WTC11 (cell line): ENCODE measurements at regions not wholly inside any gene's neighbourhood (a gene's known extent, or its start where the extent isn't known, plus 50 kb on each side); places are given as distances from the start of the nearest gene placed in this dataset.

Source experiments
- ATAC-seq: fragments of 200-7000 bp; cut with Tn5 transposase; 2 replicates; pipeline ENCODE4 v1.10.0; 2021; ENCODE audit warnings: mild to moderate bottlenecking, moderate library complexity
- CTCF ChIA-PET: fragments of 300-600 bp; sonication (Branson Sonifier 250); formaldehyde crosslinking; loops from one replicate; lab custom pipeline; 2021; ENCODE audit warnings: antibody characterized with exemption; lab: Charles Lee
- POLR2A ChIA-PET: fragments of 350-600 bp; sonication (Branson Sonifier 250); formaldehyde crosslinking; loops from one replicate; lab custom pipeline; 2021; ENCODE audit warnings: antibody characterized with exemption; lab: Charles Lee
- DNase-seq: peaks from one replicate; pipeline ENCODE4 v3.0.0; 2021; ENCODE audit warnings: low spot score
- H3K27ac Mint-ChIP-seq: 2 replicates; pipeline ENCODE4 v1.8.0; 2021; ENCODE audit warnings: mixed read lengths
- H3K27me3 Mint-ChIP-seq: 2 replicates; pipeline ENCODE4 v1.8.0; 2021; ENCODE audit warnings: low read depth, mild to moderate bottlenecking, moderate library complexity, mixed read lengths
- H3K36me3 Mint-ChIP-seq: 2 replicates; pipeline ENCODE4 v1.8.0; 2021; ENCODE audit warnings: mixed read lengths
- H3K4me1 Mint-ChIP-seq: 2 replicates; pipeline ENCODE4 v1.8.0; 2022; ENCODE audit warnings: mixed read lengths
- H3K4me3 Mint-ChIP-seq: 2 replicates; pipeline ENCODE4 v1.8.0; 2021; ENCODE audit warnings: mild to moderate bottlenecking, moderate library complexity, mixed read lengths
- H3K9me3 Mint-ChIP-seq: 2 replicates; pipeline ENCODE4 v1.8.0; 2021; ENCODE audit warnings: mixed read lengths
- AFF4 ChIP-seq: sonication (generic); formaldehyde crosslinking; IDR thresholded peaks from 2 replicates; pipeline ENCODE4 v1.8.1; 2023; ENCODE audit warnings: mild to moderate bottlenecking, missing genetic modification reagents, borderline replicate concordance
- CREB1 ChIP-seq: sonication (generic); formaldehyde crosslinking; IDR thresholded peaks from 2 replicates; pipeline ENCODE4 v1.8.0; 2023; ENCODE audit warnings: mild to moderate bottlenecking, missing genetic modification reagents
- ESRRA ChIP-seq: sonication (generic); formaldehyde crosslinking; IDR thresholded peaks from 2 replicates; pipeline ENCODE4 v1.8.1; 2022; ENCODE audit warnings: mild to moderate bottlenecking, missing genetic modification reagents, borderline replicate concordance
- FOXK1 ChIP-seq: sonication (generic); formaldehyde crosslinking; IDR thresholded peaks from 2 replicates; pipeline ENCODE4 v1.8.0; 2022; ENCODE audit warnings: mild to moderate bottlenecking, moderate library complexity, missing genetic modification reagents
- MAX ChIP-seq: sonication (generic); formaldehyde crosslinking; IDR thresholded peaks from 2 replicates; pipeline ENCODE4 v1.8.0; 2022; ENCODE audit warnings: mild to moderate bottlenecking, missing genetic modification reagents
- MXD4 ChIP-seq: fragments of 250-450 bp; sonication (Bioruptor Pico); IDR thresholded peaks from 2 replicates; pipeline ENCODE4 v1.8.0; 2021; ENCODE audit warnings: mild to moderate bottlenecking, moderate library complexity, borderline replicate concordance
- SP1 ChIP-seq: sonication (generic); formaldehyde crosslinking; conservative IDR thresholded peaks from 2 replicates; pipeline ENCODE4 v1.8.1; 2022; ENCODE audit warnings: missing genetic modification reagents
- USF1 ChIP-seq: sonication (generic); formaldehyde crosslinking; IDR thresholded peaks from 2 replicates; pipeline ENCODE4 v1.8.0; 2022; ENCODE audit warnings: mild to moderate bottlenecking, missing genetic modification reagents
- ZBTB21 ChIP-seq: sonication (generic); formaldehyde crosslinking; IDR thresholded peaks from 2 replicates; pipeline ENCODE4 v1.8.1; 2023; ENCODE audit warnings: mild to moderate bottlenecking, missing genetic modification reagents, borderline replicate concordance
- ZMAT4 ChIP-seq: fragments of 250-450 bp; sonication (Bioruptor Pico); IDR thresholded peaks from 2 replicates; pipeline ENCODE4 v1.9.0; 2021; ENCODE audit warnings: mild to moderate bottlenecking
- ZNF281 ChIP-seq: sonication (generic); formaldehyde crosslinking; IDR thresholded peaks from 2 replicates; pipeline ENCODE4 v1.8.0; 2023; ENCODE audit warnings: mild to moderate bottlenecking, missing genetic modification reagents
- ZNF396 ChIP-seq: fragments of 250-450 bp; sonication (Bioruptor Pico); IDR thresholded peaks from 2 replicates; pipeline ENCODE4 v1.8.0; 2021; ENCODE audit warnings: mild to moderate bottlenecking, moderate library complexity, borderline replicate concordance
- TF ChIP-seq, protein P1 (sequence below): fragments of 250-450 bp; sonication (Bioruptor Pico); IDR thresholded peaks from 2 replicates; pipeline ENCODE4 v2.1.2; 2022; ENCODE audit warnings: mild to moderate bottlenecking, moderate library complexity

DNA sequence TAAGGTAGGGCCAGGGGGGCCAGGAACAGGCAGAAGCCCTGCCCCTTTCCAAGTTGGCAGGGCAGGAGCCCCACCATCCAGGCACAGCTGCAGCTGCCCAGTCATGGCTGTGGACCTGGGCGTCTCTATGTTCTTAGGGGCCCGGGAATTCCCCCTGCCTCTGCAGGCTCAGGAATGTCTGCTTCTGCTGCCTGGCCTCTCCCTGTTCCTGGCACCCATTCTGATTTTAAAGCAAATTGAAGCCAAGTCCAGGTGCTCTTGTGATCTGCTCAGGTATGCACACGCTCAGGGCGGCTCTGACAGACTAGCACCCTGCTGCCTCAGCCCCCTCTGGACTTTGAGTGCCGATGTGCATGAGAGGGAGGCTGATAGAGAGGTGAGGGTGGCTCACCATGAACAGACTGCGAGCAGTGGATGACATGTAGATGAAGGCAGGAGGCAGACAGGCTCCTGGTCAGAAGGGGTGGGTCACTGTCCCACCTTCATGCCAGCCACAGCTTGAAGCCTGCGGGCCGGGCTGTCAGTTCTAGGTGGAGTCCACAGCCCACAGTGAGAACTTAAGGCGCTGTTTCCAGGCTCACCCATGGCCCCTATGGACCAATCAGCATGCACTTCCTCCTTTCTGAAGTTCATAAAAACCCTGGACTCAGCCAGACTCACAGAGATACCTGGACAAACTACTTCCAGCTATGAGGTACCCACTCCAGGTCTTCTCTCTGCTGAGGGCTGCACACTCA is 747.8 kb upstream of the GBE1 start:
- DNase-seq, result no peak
- H3K27ac Mint-ChIP-seq, result no peak overlapping the region
- H3K4me3 Mint-ChIP-seq, result no peak overlapping the region
- CTCF ChIA-PET, result interaction anchor here (0.8 kb wide), 1 partner anchor 13 kb away, joined by 4 read pairs; no protein-coding TSS in a partner anchor
- no peak for TF ChIP-seq ESRRA (CRISPR knock-in tag)
- H3K27me3 Mint-ChIP-seq, result no peaks in the 10 kb centered on the region
- POLR2A ChIA-PET, result no interaction called here
- no peak for ATAC-seq
- no peaks in the 10 kb centered on the region for H3K4me1 Mint-ChIP-seq
- peaks cover 9% of the 10 kb centered on the region for H3K36me3 Mint-ChIP-seq
- H3K9me3 Mint-ChIP-seq, result peaks cover 14% of the 10 kb centered on the region

GRCh38 chr3:82506204-82506603 is 744.8 kb upstream of the GBE1 start:
- TF ChIP-seq CREB1 (CRISPR knock-in tag) (no peak), MAX (CRISPR knock-in tag) (no peak), ZMAT4 (CRISPR knock-in tag) (no peak), ZNF396 (no peak), MXD4 (CRISPR knock-in tag) (no peak), ZNF281 (CRISPR knock-in tag) (no peak), FOXK1 (CRISPR knock-in tag) (no peak)
- H3K9me3 Mint-ChIP-seq, result peaks cover 14% of the 10 kb centered on the region
- ATAC-seq, result no peak
- H3K27me3 Mint-ChIP-seq, result no peaks in the 10 kb centered on the region
- H3K36me3 Mint-ChIP-seq, result peaks cover 9% of the 10 kb centered on the region
- no peak overlapping the region for H3K27ac Mint-ChIP-seq
- ChIA-PET POLR2A (no interaction called here), CTCF (no interaction called here)
- peaks cover 11% of the 10 kb centered on the region for H3K4me1 Mint-ChIP-seq
- no peak overlapping the region for H3K4me3 Mint-ChIP-seq
- no peak for DNase-seq

DNA sequence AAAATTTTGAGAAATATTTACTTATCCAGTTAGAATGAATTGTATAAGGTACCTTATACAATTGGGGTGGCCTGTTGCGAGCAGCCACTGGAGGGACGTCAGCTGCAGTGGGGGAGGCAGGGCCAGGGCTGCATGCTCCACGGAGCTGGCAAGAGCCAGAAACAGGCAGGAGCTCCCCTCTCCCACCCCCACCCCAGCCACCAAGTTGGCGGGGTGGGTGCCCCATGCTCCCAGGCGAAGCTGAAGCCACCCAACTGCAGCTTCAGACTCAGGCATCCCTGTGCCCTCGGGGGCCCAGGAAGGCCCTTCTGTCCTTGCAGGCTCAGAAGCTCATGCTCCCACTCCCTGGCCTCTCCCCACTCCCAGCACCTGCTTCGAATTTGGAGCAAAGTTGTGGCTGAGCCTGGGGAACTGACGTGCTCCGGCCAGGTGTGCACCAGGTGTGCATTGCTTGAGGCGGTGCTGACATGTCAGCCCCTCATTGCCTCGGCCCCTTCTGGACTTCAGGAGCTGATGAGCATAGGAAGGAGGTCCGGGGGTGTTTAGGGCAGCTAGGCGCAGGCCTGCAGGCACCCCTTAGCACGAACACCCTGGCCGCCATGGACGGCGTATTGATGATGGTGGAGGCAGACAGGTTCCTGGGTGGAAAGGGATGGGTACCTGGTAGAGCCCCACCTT is 743.8 kb upstream of the GBE1 start:
- Mint-ChIP-seq H3K4me3 (no peak overlapping the region), H3K27ac (no peak overlapping the region), H3K27me3 (no peaks in the 10 kb centered on the region), H3K4me1 (peaks cover 11% of the 10 kb centered on the region), H3K36me3 (peaks cover 9% of the 10 kb centered on the region), H3K9me3 (peaks cover 14% of the 10 kb centered on the region)
- ATAC-seq (no peak), DNase-seq (no peak)
- ChIA-PET CTCF (no interaction called here), POLR2A (no interaction called here)
- TF ChIP-seq MAX (CRISPR knock-in tag) (no peak), SP1 (CRISPR knock-in tag) (no peak), AFF4 (CRISPR knock-in tag) (no peak), ZNF281 (CRISPR knock-in tag) (no peak), ZBTB21 (CRISPR knock-in tag) (no peak), USF1 (no peak)
- TF ChIP-seq, protein P1, sequence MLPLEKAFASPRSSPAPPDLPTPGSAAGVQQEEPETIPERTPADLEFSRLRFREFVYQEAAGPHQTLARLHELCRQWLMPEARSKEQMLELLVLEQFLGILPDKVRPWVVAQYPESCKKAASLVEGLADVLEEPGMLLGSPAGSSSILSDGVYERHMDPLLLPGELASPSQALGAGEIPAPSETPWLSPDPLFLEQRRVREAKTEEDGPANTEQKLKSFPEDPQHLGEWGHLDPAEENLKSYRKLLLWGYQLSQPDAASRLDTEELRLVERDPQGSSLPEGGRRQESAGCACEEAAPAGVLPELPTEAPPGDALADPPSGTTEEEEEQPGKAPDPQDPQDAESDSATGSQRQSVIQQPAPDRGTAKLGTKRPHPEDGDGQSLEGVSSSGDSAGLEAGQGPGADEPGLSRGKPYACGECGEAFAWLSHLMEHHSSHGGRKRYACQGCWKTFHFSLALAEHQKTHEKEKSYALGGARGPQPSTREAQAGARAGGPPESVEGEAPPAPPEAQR (CRISPR knock-in tag), result no peak
